NAMALWA (cell line): ENCODE measurements at regions not wholly inside any gene's neighbourhood (a gene's known extent, or its start where the extent isn't known, plus 50 kb on each side); places are given as distances from the start of the nearest gene placed in this dataset.
"Not testable (repeated sequence)": the region's sequence is repeated elsewhere in the genome, so short reads cannot be mapped to it uniquely, and the experiment has no call there.

Experiments used
- DNase-seq: peaks from one replicate; pipeline ENCODE4 v3.0.0-alpha.2; 2015; ENCODE audit warnings: low spot score

- no peak for DNase-seq
Measured at GRCh38 chr11:81887671-81888070, 846.0 kb downstream of the FAM181B start.

- no peak for DNase-seq
Measured at GRCh38 chr11:81886406-81887075, 847.1 kb downstream of the FAM181B start.

- peak; percentile 8 for DNase-seq
Measured at GRCh38 chr11:81874635-81875034, 859.0 kb downstream of the FAM181B start.

- no peak for DNase-seq
Measured at GRCh38 chr11:81870815-81871214, 862.8 kb downstream of the FAM181B start.

- DNase-seq: no peak
Measured at GRCh38 chr11:81870066-81870412, 863.6 kb downstream of the FAM181B start.

GRCh38 chr11:81869351-81870065, 864.2 kb downstream of the FAM181B start:
- DNase-seq: peak; percentile 96

GRCh38 chr11:81866896-81867295, 866.8 kb downstream of the FAM181B start:
- DNase-seq: no peak

GRCh38 chr11:81857386-81857785, 876.3 kb downstream of the FAM181B start:
- no peak for DNase-seq

- no peak for DNase-seq
Measured at GRCh38 chr11:81853791-81854190, 879.9 kb downstream of the FAM181B start.

GRCh38 chr11:81852896-81853295, 880.8 kb downstream of the FAM181B start:
- DNase-seq: no peak

GRCh38 chr11:81840380-81840779, 893.3 kb downstream of the FAM181B start:
- DNase-seq: no peak

- DNase-seq: no peak
Measured at GRCh38 chr11:81839976-81840375, 893.7 kb downstream of the FAM181B start.

GRCh38 chr11:81839016-81839415, 894.6 kb downstream of the FAM181B start:
- no peak for DNase-seq

- DNase-seq: no peak
Measured at GRCh38 chr11:81829976-81830375, 903.7 kb downstream of the FAM181B start.

- no peak for DNase-seq
Measured at GRCh38 chr11:81825346-81825745, 908.3 kb downstream of the FAM181B start.

GRCh38 chr11:81819462-81819861, 914.2 kb downstream of the FAM181B start:
- DNase-seq: no peak

- no peak for DNase-seq
Measured at GRCh38 chr11:81804858-81805257, 928.8 kb downstream of the FAM181B start.

- DNase-seq: no peak
Measured at GRCh38 chr11:81802591-81802990, 931.1 kb downstream of the FAM181B start.

GRCh38 chr11:81792416-81792815, 941.2 kb downstream of the FAM181B start:
- no peak for DNase-seq

GRCh38 chr11:81787584-81788049, 946.0 kb downstream of the FAM181B start:
- peak; percentile 57 for DNase-seq

GRCh38 chr11:81772166-81772565, 961.5 kb downstream of the FAM181B start:
- DNase-seq: no peak

- not testable (repeated sequence) for DNase-seq
Measured at GRCh38 chr11:81769906-81770305, 963.8 kb downstream of the FAM181B start.

GRCh38 chr11:81756864-81757595, 976.6 kb downstream of the FAM181B start:
- no peak for DNase-seq
